H9 (cell line): ENCODE measurements at regions not wholly inside any gene's neighbourhood (a gene's known extent, or its start where the extent isn't known, plus 50 kb on each side); places are given as distances from the start of the nearest gene placed in this dataset.

Experiments
- DNase-seq: peaks from one replicate; pipeline ENCODE4 v3.0.0-alpha.2; 2017
- H2AFZ ChIP-seq: one replicate; pipeline ENCODE4 v1.6.1; 2013; ENCODE audit warnings: mild to moderate bottlenecking, low read length, control low read depth, moderate library complexity
- H2AK5ac ChIP-seq: 2 replicates; pipeline ENCODE4 v1.6.1; 2013; ENCODE audit warnings: low read length, control low read depth, mixed read lengths; ENCODE audit not compliant: insufficient read length
- H2BK120ac ChIP-seq: one replicate; pipeline ENCODE4 v1.6.1; 2013; ENCODE audit warnings: low read depth, mild to moderate bottlenecking, low read length, control low read depth, inconsistent platforms; ENCODE audit not compliant: poor library complexity, severe bottlenecking
- H2BK12ac ChIP-seq: 2 replicates; pipeline ENCODE4 v1.6.1; 2013; ENCODE audit warnings: low read length, control low read depth, mixed read lengths, low read depth; ENCODE audit not compliant: insufficient read length
- H2BK15ac ChIP-seq: 2 replicates; pipeline ENCODE4 v1.6.1; 2013; ENCODE audit warnings: low read depth, low read length, control low read depth
- H2BK20ac ChIP-seq: one replicate; pipeline ENCODE4 v1.6.1; 2013; ENCODE audit warnings: low read depth, mild to moderate bottlenecking, low read length, control low read depth, inconsistent platforms; ENCODE audit not compliant: poor library complexity, severe bottlenecking
- H2BK5ac ChIP-seq: 2 replicates; pipeline ENCODE4 v1.6.1; 2013; ENCODE audit warnings: low read length, control low read depth, mixed read lengths; ENCODE audit not compliant: insufficient read length
- H3K14ac ChIP-seq: 2 replicates; pipeline ENCODE4 v1.6.1; 2013; ENCODE audit warnings: low read length, control low read depth; ENCODE audit not compliant: insufficient read depth
- H3K18ac ChIP-seq: 2 replicates; pipeline ENCODE4 v1.6.1; 2013; ENCODE audit warnings: low read depth, mild to moderate bottlenecking, mixed read lengths, low read length, control low read depth; ENCODE audit not compliant: insufficient read length
- H3K23ac ChIP-seq: 2 replicates; pipeline ENCODE4 v1.6.1; 2013; ENCODE audit warnings: low read length, control low read depth, mixed read lengths, low read depth; ENCODE audit not compliant: insufficient read length
- H3K23me2 ChIP-seq: 2 replicates; pipeline ENCODE4 v1.6.1; 2013; ENCODE audit warnings: low read depth, mild to moderate bottlenecking, mixed read lengths, low read length, control low read depth; ENCODE audit not compliant: insufficient read length, poor library complexity, severe bottlenecking
- H3K27ac ChIP-seq: 2 replicates; pipeline ENCODE4 v1.5.1; 2013; ENCODE audit warnings: low read length, control low read depth, mixed read lengths, low read depth; ENCODE audit not compliant: insufficient read length
- H3K27me3 ChIP-seq: 2 replicates; pipeline ENCODE4 v1.6.1; 2013; ENCODE audit warnings: low read length, control low read depth, inconsistent platforms; ENCODE audit not compliant: insufficient read depth
- H3K4ac ChIP-seq: 2 replicates; pipeline ENCODE4 v1.6.1; 2013; ENCODE audit warnings: low read depth, mild to moderate bottlenecking, control low read depth, inconsistent platforms, low read length, moderate library complexity
- H3K4me1 ChIP-seq: 2 replicates; pipeline ENCODE4 v1.6.1; 2013; ENCODE audit warnings: low read length, control low read depth, inconsistent platforms; ENCODE audit not compliant: insufficient read depth
- H3K4me2 ChIP-seq: 2 replicates; pipeline ENCODE4 v1.6.1; 2013; ENCODE audit warnings: low read length, control low read depth, mixed read lengths; ENCODE audit not compliant: insufficient read length, insufficient read depth
- H3K56ac ChIP-seq: 2 replicates; pipeline ENCODE4 v1.6.1; 2013; ENCODE audit warnings: low read depth, mild to moderate bottlenecking, mixed read lengths, low read length, control low read depth; ENCODE audit not compliant: insufficient read length
- H3K79me1 ChIP-seq: 2 replicates; pipeline ENCODE4 v1.6.1; 2013; ENCODE audit warnings: low read depth, mild to moderate bottlenecking, moderate library complexity, low read length, control low read depth, inconsistent platforms; ENCODE audit not compliant: insufficient read depth, poor library complexity, severe bottlenecking
- H3K79me2 ChIP-seq: 2 replicates; pipeline ENCODE4 v1.6.1; 2013; ENCODE audit warnings: low read length, control low read depth, inconsistent platforms; ENCODE audit not compliant: insufficient read depth
- H3K9ac ChIP-seq: 2 replicates; pipeline ENCODE4 v1.6.1; 2013; ENCODE audit warnings: low read length, control low read depth, mixed read lengths; ENCODE audit not compliant: insufficient read length; ENCODE audit errors: extremely low read depth
- H3K9me3 ChIP-seq: one replicate; pipeline ENCODE4 v1.6.1; 2013; ENCODE audit warnings: low read depth, low read length, inconsistent platforms; ENCODE audit not compliant: control insufficient read depth
- H3T11ph ChIP-seq: one replicate; pipeline ENCODE4 v1.6.1; 2013; ENCODE audit warnings: mild to moderate bottlenecking, low read length, control low read depth, inconsistent platforms
- H4K20me1 ChIP-seq: one replicate; pipeline ENCODE4 v1.6.1; 2013; ENCODE audit not compliant: control insufficient read depth, insufficient read length, insufficient read depth
- H4K5ac ChIP-seq: 2 replicates; pipeline ENCODE4 v1.6.1; 2013; ENCODE audit warnings: low read depth, mild to moderate bottlenecking, mixed read lengths, low read length, control low read depth; ENCODE audit not compliant: insufficient read length
- H4K8ac ChIP-seq: replicated peaks from 2 replicates; pipeline ENCODE4 v1.6.1; 2013; ENCODE audit warnings: low read length, control low read depth, mixed read lengths, low read depth; ENCODE audit not compliant: insufficient read length
- H4K91ac ChIP-seq: 2 replicates; pipeline ENCODE4 v1.6.1; 2013; ENCODE audit warnings: low read depth, mild to moderate bottlenecking, moderate library complexity, mixed read lengths, low read length, control low read depth; ENCODE audit not compliant: insufficient read length
- H3K27ac Mint-ChIP-seq, 3 experiments: 2 replicates in 2 of 3; 3 replicates in 1 of 3; pipeline ENCODE4 v1.8.0; 2020 to 2021; ENCODE audit warnings: mixed read lengths in 3 of 3, mild to moderate bottlenecking in 1 of 3, moderate library complexity in 1 of 3
- H3K27me3 Mint-ChIP-seq: 2 replicates; pipeline ENCODE4 v1.8.0; 2021; ENCODE audit warnings: low read depth, mild to moderate bottlenecking, moderate library complexity, mixed read lengths
- H3K36me3 Mint-ChIP-seq, 3 experiments: 2 replicates in 2 of 3; 3 replicates in 1 of 3; pipeline ENCODE4 v1.8.0; 2020 to 2021; ENCODE audit warnings: low read depth in 3 of 3, mixed read lengths in 3 of 3; ENCODE audit not compliant: insufficient read depth in 1 of 3
- H3K4me1 Mint-ChIP-seq, 2 experiments: 2 replicates each; pipeline ENCODE4 v1.8.0; 2020; ENCODE audit warnings: mixed read lengths in 2 of 2
- H3K4me3 Mint-ChIP-seq, 2 experiments: 2 replicates in 1 of 2; 3 replicates in 1 of 2; pipeline ENCODE4 v1.8.0; 2020 to 2021; ENCODE audit warnings: mild to moderate bottlenecking in 2 of 2, mixed read lengths in 2 of 2, moderate library complexity in 1 of 2
- H3K9me3 Mint-ChIP-seq, 2 experiments: 2 replicates in 1 of 2; 3 replicates in 1 of 2; pipeline ENCODE4 v1.8.0; 2020; ENCODE audit warnings: mild to moderate bottlenecking in 2 of 2, mixed read lengths in 2 of 2, moderate library complexity in 1 of 2
- CTCF ChIP-seq: fragments of 200-600 bp; sonication (generic); conservative IDR thresholded peaks from 3 replicates; pipeline ENCODE4 v1.8.0; 2021; ENCODE audit warnings: antibody characterized with exemption, mild to moderate bottlenecking
- WGBS: extraction: QIAGEN DNeasy Blood & Tissue Kit; methylation state at CpG from one replicate; pipeline ENCODE4 v1.1.7; 2013; ENCODE audit warnings: missing lambda C conversion rate, low lambda C conversion rate, mixed read lengths; ENCODE audit not compliant: insufficient read length; ENCODE audit errors: extremely low coverage; 5-methylcytosine and 5-hydroxymethylcytosine counted together

GRCh38 chr20:24782301-24782700 is 166.8 kb upstream of the CST7 start:
- Histone ChIP-seq H2BK20ac (no peak overlapping the region), H4K20me1 (no peaks in the 10 kb centered on the region), H3K4me2 (no peak overlapping the region), H3K27me3 (no peaks in the 10 kb centered on the region), H2AK5ac (no peak overlapping the region), H3K14ac (no peak overlapping the region), H2BK5ac (no peak overlapping the region), H3K56ac (no peak overlapping the region), H2BK12ac (no peak overlapping the region), H4K8ac (no peak overlapping the region), H3K9me3 (no peaks in the 10 kb centered on the region), H4K91ac (no peak overlapping the region), H3K79me1 (no peaks in the 10 kb centered on the region), H3K4me1 (no peaks in the 10 kb centered on the region), H2AFZ (no peak overlapping the region), H4K5ac (no peak overlapping the region), H3K9ac (no peak overlapping the region), H2BK15ac (no peak overlapping the region), H3T11ph (no peak overlapping the region), H3K23me2 (no peaks in the 10 kb centered on the region), H2BK120ac (no peak overlapping the region), H3K27ac (no peak overlapping the region), H3K4ac (no peak overlapping the region), H3K23ac (no peak overlapping the region), H3K18ac (no peak overlapping the region), H3K79me2 (no peaks in the 10 kb centered on the region)
- H3K27ac Mint-ChIP-seq = no peak overlapping the region
- WGBS = no CpG with 5 or more reads among the region's 11 CpGs
- H3K36me3 Mint-ChIP-seq = no peaks in the 10 kb centered on the region
- no peaks in the 10 kb centered on the region for H3K9me3 Mint-ChIP-seq
- H3K4me1 Mint-ChIP-seq = peaks cover 6 to 7% of the 10 kb centered on the region in 2 experiments; a peak in 3 of 4 replicates
- no peak overlapping the region for H3K4me3 Mint-ChIP-seq
- no peak for TF ChIP-seq CTCF
- H3K27me3 Mint-ChIP-seq = peaks cover 3% of the 10 kb centered on the region; the same call in 1 of the 2 replicates
- no peak for DNase-seq
